Activated CD4-positive, alpha-beta T cell treated with anti-CD3 and anti-CD28 coated beads, Interleukin-2, amount 10 ng/mL, durations not matched to agents 7 days and 5 days (primary cell): ENCODE measurements at regions not wholly inside any gene's neighbourhood (a gene's known extent, or its start where the extent isn't known, plus 50 kb on each side); places are given as distances from the start of the nearest gene placed in this dataset.
A peak's percentile ranks its signal among the peaks of the same experiment; 100 is the strongest.

Source experiments
- CTCF ChIA-PET: fragments of 350-600 bp; sonication (Branson Sonifier 250); formaldehyde crosslinking; loops from one replicate; lab custom pipeline; 2021; ENCODE audit warnings: antibody characterized with exemption; lab: Charles Lee
- POLR2A ChIA-PET: fragments of 350-600 bp; sonication (Branson Sonifier 250); formaldehyde crosslinking; loops from one replicate; lab custom pipeline; 2021; ENCODE audit warnings: antibody characterized with exemption; lab: Charles Lee
- DNase-seq: peaks from one replicate; pipeline ENCODE4 v3.0.0-alpha.2; 2020
- H3K27ac Mint-ChIP-seq: one replicate; pipeline ENCODE4 v1.8.0; 2021; ENCODE audit warnings: mild to moderate bottlenecking, moderate library complexity, mixed read lengths
- H3K27me3 Mint-ChIP-seq: one replicate; pipeline ENCODE4 v1.8.0; 2021; ENCODE audit warnings: mixed read lengths
- H3K36me3 Mint-ChIP-seq: one replicate; pipeline ENCODE4 v1.8.0; 2021; ENCODE audit warnings: low read depth, mixed read lengths
- H3K4me1 Mint-ChIP-seq: one replicate; pipeline ENCODE4 v1.8.0; 2021; ENCODE audit warnings: mixed read lengths
- H3K4me3 Mint-ChIP-seq: one replicate; pipeline ENCODE4 v1.8.0; 2021; ENCODE audit warnings: mild to moderate bottlenecking, moderate library complexity, mixed read lengths
- H3K9me3 Mint-ChIP-seq: one replicate; pipeline ENCODE4 v1.8.0; 2021; ENCODE audit warnings: mixed read lengths

GRCh38 chr9:12461763-12462460 is 231.3 kb upstream of the TYRP1 start:
- Mint-ChIP-seq H3K36me3 (no peaks in the 10 kb centered on the region), H3K27ac (no peak overlapping the region), H3K9me3 (no peaks in the 10 kb centered on the region), H3K4me1 (no peaks in the 10 kb centered on the region), H3K27me3 (no peaks in the 10 kb centered on the region), H3K4me3 (no peak overlapping the region)
- DNase-seq, result no peak
- POLR2A ChIA-PET, result no interaction called here
- CTCF ChIA-PET, result no interaction called here

- Mint-ChIP-seq H3K4me3 (no peak overlapping the region), H3K36me3 (no peaks in the 10 kb centered on the region), H3K27ac (no peak overlapping the region), H3K9me3 (no peaks in the 10 kb centered on the region), H3K27me3 (no peaks in the 10 kb centered on the region), H3K4me1 (no peaks in the 10 kb centered on the region)
- DNase-seq, result no peak
- CTCF ChIA-PET, result no interaction called here
- POLR2A ChIA-PET, result no interaction called here
These were observed 230.3 kb upstream of the TYRP1 start for GRCh38 chr9:12462861-12463260.

- no peak for DNase-seq
- no peaks in the 10 kb centered on the region for H3K4me1 Mint-ChIP-seq
- H3K27me3 Mint-ChIP-seq, result no peaks in the 10 kb centered on the region
- H3K4me3 Mint-ChIP-seq, result no peak overlapping the region
- ChIA-PET CTCF (no interaction called here), POLR2A (no interaction called here)
- no peak overlapping the region for H3K27ac Mint-ChIP-seq
- no peaks in the 10 kb centered on the region for H3K9me3 Mint-ChIP-seq
- no peaks in the 10 kb centered on the region for H3K36me3 Mint-ChIP-seq
These were observed 229.5 kb upstream of the TYRP1 start for GRCh38 chr9:12463641-12464040.

GRCh38 chr9:12464400-12464799 is 228.8 kb upstream of the TYRP1 start:
- H3K36me3 Mint-ChIP-seq, result no peaks in the 10 kb centered on the region
- H3K4me3 Mint-ChIP-seq, result no peak overlapping the region
- H3K27ac Mint-ChIP-seq, result no peak overlapping the region
- no peaks in the 10 kb centered on the region for H3K27me3 Mint-ChIP-seq
- H3K9me3 Mint-ChIP-seq, result no peaks in the 10 kb centered on the region
- H3K4me1 Mint-ChIP-seq, result no peaks in the 10 kb centered on the region
- DNase-seq, result no peak
- ChIA-PET CTCF (no interaction called here), POLR2A (no interaction called here)

- ChIA-PET CTCF (no interaction called here), POLR2A (no interaction called here)
- H3K9me3 Mint-ChIP-seq, result no peaks in the 10 kb centered on the region
- H3K27ac Mint-ChIP-seq, result no peak overlapping the region
- H3K4me1 Mint-ChIP-seq, result no peaks in the 10 kb centered on the region
- DNase-seq, result peak; percentile 8
- H3K4me3 Mint-ChIP-seq, result no peak overlapping the region
- H3K36me3 Mint-ChIP-seq, result no peaks in the 10 kb centered on the region
- H3K27me3 Mint-ChIP-seq, result no peaks in the 10 kb centered on the region
These were observed 228.2 kb upstream of the TYRP1 start for GRCh38 chr9:12464910-12465512.

- DNase-seq, result no peak
- ChIA-PET POLR2A (no interaction called here), CTCF (no interaction called here)
- Mint-ChIP-seq H3K9me3 (peaks cover 3% of the 10 kb centered on the region), H3K27me3 (no peaks in the 10 kb centered on the region), H3K4me1 (no peaks in the 10 kb centered on the region), H3K4me3 (no peak overlapping the region), H3K27ac (no peak overlapping the region), H3K36me3 (no peaks in the 10 kb centered on the region)
These were observed 224.1 kb upstream of the TYRP1 start for GRCh38 chr9:12469084-12469483.

- ChIA-PET CTCF (interaction anchor here (0.6 kb wide), 1 partner anchor 776 kb away, joined by 3 read pairs; no protein-coding TSS in a partner anchor), POLR2A (no interaction called here)
- H3K27ac Mint-ChIP-seq, result no peak overlapping the region
- no peak overlapping the region for H3K4me3 Mint-ChIP-seq
- no peaks in the 10 kb centered on the region for H3K36me3 Mint-ChIP-seq
- H3K27me3 Mint-ChIP-seq, result no peaks in the 10 kb centered on the region
- H3K9me3 Mint-ChIP-seq, result peaks cover 3% of the 10 kb centered on the region
- H3K4me1 Mint-ChIP-seq, result no peaks in the 10 kb centered on the region
- DNase-seq, result no peak
These were observed 198.8 kb upstream of the TYRP1 start for GRCh38 chr9:12494411-12494810.

- Mint-ChIP-seq H3K27ac (no peak overlapping the region), H3K9me3 (peaks cover 2% of the 10 kb centered on the region), H3K4me1 (no peaks in the 10 kb centered on the region), H3K27me3 (no peaks in the 10 kb centered on the region), H3K4me3 (no peak overlapping the region), H3K36me3 (no peaks in the 10 kb centered on the region)
- POLR2A ChIA-PET, result no interaction called here
- CTCF ChIA-PET, result no interaction called here
- DNase-seq, result no peak
These were observed 195.4 kb upstream of the TYRP1 start for GRCh38 chr9:12497790-12498189.

GRCh38 chr9:12502520-12502919 is 190.7 kb upstream of the TYRP1 start:
- no peaks in the 10 kb centered on the region for H3K27me3 Mint-ChIP-seq
- no peak overlapping the region for H3K4me3 Mint-ChIP-seq
- H3K9me3 Mint-ChIP-seq, result peaks cover 11% of the 10 kb centered on the region
- H3K27ac Mint-ChIP-seq, result no peak overlapping the region
- H3K36me3 Mint-ChIP-seq, result no peaks in the 10 kb centered on the region
- ChIA-PET CTCF (no interaction called here), POLR2A (no interaction called here)
- no peaks in the 10 kb centered on the region for H3K4me1 Mint-ChIP-seq
- no peak for DNase-seq

- ChIA-PET POLR2A (no interaction called here), CTCF (no interaction called here)
- Mint-ChIP-seq H3K27me3 (no peaks in the 10 kb centered on the region), H3K9me3 (peaks cover 11% of the 10 kb centered on the region), H3K4me1 (no peaks in the 10 kb centered on the region), H3K36me3 (no peaks in the 10 kb centered on the region), H3K27ac (no peak overlapping the region), H3K4me3 (no peak overlapping the region)
- DNase-seq, result no peak
These were observed 189.5 kb upstream of the TYRP1 start for GRCh38 chr9:12503606-12504122.

GRCh38 chr9:12510551-12510950 is 182.6 kb upstream of the TYRP1 start:
- no peak overlapping the region for H3K4me3 Mint-ChIP-seq
- no peak overlapping the region for H3K27ac Mint-ChIP-seq
- no peaks in the 10 kb centered on the region for H3K4me1 Mint-ChIP-seq
- no peaks in the 10 kb centered on the region for H3K27me3 Mint-ChIP-seq
- DNase-seq, result no peak
- ChIA-PET POLR2A (no interaction called here), CTCF (no interaction called here)
- peaks cover 6% of the 10 kb centered on the region for H3K9me3 Mint-ChIP-seq
- no peaks in the 10 kb centered on the region for H3K36me3 Mint-ChIP-seq

GRCh38 chr9:12511726-12512125 is 181.5 kb upstream of the TYRP1 start:
- no peaks in the 10 kb centered on the region for H3K9me3 Mint-ChIP-seq

GRCh38 chr9:12516031-12516430 is 177.2 kb upstream of the TYRP1 start:
- Mint-ChIP-seq H3K27ac (no peak overlapping the region), H3K4me3 (no peak overlapping the region), H3K9me3 (no peaks in the 10 kb centered on the region), H3K4me1 (no peaks in the 10 kb centered on the region), H3K27me3 (no peaks in the 10 kb centered on the region), H3K36me3 (no peaks in the 10 kb centered on the region)
- ChIA-PET CTCF (no interaction called here), POLR2A (no interaction called here)
- no peak for DNase-seq

More at GRCh38 chr9:12511726-12512125, 181.5 kb upstream of the TYRP1 start:
- Mint-ChIP-seq H3K27me3 (no peaks in the 10 kb centered on the region), H3K4me1 (no peaks in the 10 kb centered on the region), H3K4me3 (no peak overlapping the region), H3K36me3 (no peaks in the 10 kb centered on the region), H3K27ac (no peak overlapping the region)
- DNase-seq, result no peak
- ChIA-PET CTCF (no interaction called here), POLR2A (no interaction called here)

GRCh38 chr9:12516573-12516972 is 176.6 kb upstream of the TYRP1 start:
- Mint-ChIP-seq H3K4me1 (no peaks in the 10 kb centered on the region), H3K4me3 (no peak overlapping the region), H3K36me3 (no peaks in the 10 kb centered on the region), H3K27ac (no peak overlapping the region), H3K27me3 (no peaks in the 10 kb centered on the region), H3K9me3 (no peaks in the 10 kb centered on the region)
- CTCF ChIA-PET, result no interaction called here
- no peak for DNase-seq
- POLR2A ChIA-PET, result no interaction called here
